ENCODE measurements at regions not wholly inside any gene's neighbourhood (a gene's known extent, or its start where the extent isn't known, plus 50 kb on each side); places are given as distances from the start of the nearest gene placed in this dataset.
"Not testable (repeated sequence)": the region's sequence is repeated elsewhere in the genome, so short reads cannot be mapped to it uniquely, and the experiment has no call there.

GRCh38 chr2:66632882-66633281, 198.0 kb downstream of the MEIS1 start:
- intact Hi-C loops (cut with DNase I) = not testable (repeated sequence)

GRCh38 chr2:66633631-66634030, 198.7 kb downstream of the MEIS1 start:
- intact Hi-C loops (cut with DNase I) = no loop called here

More at GRCh38 chr2:66632882-66633281, 198.0 kb downstream of the MEIS1 start:
- DNase-seq (ENCODE audit: low spot score) = not testable (repeated sequence)

GRCh38 chr2:66634784-66635183, 199.9 kb downstream of the MEIS1 start:
- no peak for DNase-seq (ENCODE audit: low spot score)
- intact Hi-C loops (cut with DNase I) = no loop called here

More at GRCh38 chr2:66633631-66634030, 198.7 kb downstream of the MEIS1 start:
- no peak for DNase-seq (ENCODE audit: low spot score)

- intact Hi-C loops (cut with DNase I) = no loop called here
- DNase-seq (ENCODE audit: low spot score) = no peak
Observed at GRCh38 chr2:66641685-66642084, 206.8 kb downstream of the MEIS1 start.

- DNase-seq (ENCODE audit: low spot score); intact Hi-C loops (cut with DNase I): not testable (repeated sequence)
Observed at GRCh38 chr2:66648081-66648480, 213.2 kb downstream of the MEIS1 start.

- intact Hi-C loops (cut with DNase I) = no loop called here
- DNase-seq (ENCODE audit: low spot score) = no peak
Observed at GRCh38 chr2:66649006-66649405, 214.1 kb downstream of the MEIS1 start.

- intact Hi-C loops (cut with DNase I) = no loop called here
- DNase-seq (ENCODE audit: low spot score) = no peak
Observed at GRCh38 chr2:66651295-66651694, 216.4 kb downstream of the MEIS1 start.

- no peak for DNase-seq (ENCODE audit: low spot score)
- intact Hi-C loops (cut with DNase I) = no loop called here
Observed at GRCh38 chr2:66660804-66661203, 225.9 kb downstream of the MEIS1 start.

GRCh38 chr2:66661253-66662173, 226.6 kb downstream of the MEIS1 start:
- DNase-seq (ENCODE audit: low spot score) = no peak
- intact Hi-C loops (cut with DNase I) = no loop called here

- no peak for DNase-seq (ENCODE audit: low spot score)
- intact Hi-C loops (cut with DNase I) = no loop called here
Observed at GRCh38 chr2:66665124-66665984, 230.4 kb downstream of the MEIS1 start.

GRCh38 chr2:66667301-66667700, 232.4 kb downstream of the MEIS1 start:
- intact Hi-C loops (cut with DNase I) = no loop called here
- DNase-seq (ENCODE audit: low spot score) = no peak

GRCh38 chr2:66673286-66673685, 238.4 kb downstream of the MEIS1 start:
- DNase-seq (ENCODE audit: low spot score) = no peak
- intact Hi-C loops (cut with DNase I) = no loop called here

GRCh38 chr2:66674087-66674486, 239.2 kb downstream of the MEIS1 start:
- DNase-seq (ENCODE audit: low spot score) = no peak
- intact Hi-C loops (cut with DNase I) = no loop called here

GRCh38 chr2:66675591-66675990, 240.7 kb downstream of the MEIS1 start:
- no peak for DNase-seq (ENCODE audit: low spot score)
- intact Hi-C loops (cut with DNase I) = no loop called here

GRCh38 chr2:66679442-66679841, 244.5 kb downstream of the MEIS1 start:
- intact Hi-C loops (cut with DNase I) = no loop called here
- DNase-seq (ENCODE audit: low spot score) = no peak

GRCh38 chr2:66682476-66682875, 247.6 kb downstream of the MEIS1 start:
- DNase-seq (ENCODE audit: low spot score) = no peak
- intact Hi-C loops (cut with DNase I) = no loop called here

GRCh38 chr2:66683064-66683463, 248.1 kb downstream of the MEIS1 start:
- DNase-seq (ENCODE audit: low spot score) = no peak
- intact Hi-C loops (cut with DNase I) = no loop called here

GRCh38 chr2:66683599-66683998, 248.7 kb downstream of the MEIS1 start:
- intact Hi-C loops (cut with DNase I) = no loop called here

GRCh38 chr2:66684289-66684688, 249.4 kb downstream of the MEIS1 start:
- DNase-seq (ENCODE audit: low spot score) = no peak

More at GRCh38 chr2:66683599-66683998, 248.7 kb downstream of the MEIS1 start:
- no peak for DNase-seq (ENCODE audit: low spot score)

GRCh38 chr2:66686755-66687154, 251.8 kb downstream of the MEIS1 start:
- intact Hi-C loops (cut with DNase I) = no loop called here
- no peak for DNase-seq (ENCODE audit: low spot score)

More at GRCh38 chr2:66684289-66684688, 249.4 kb downstream of the MEIS1 start:
- intact Hi-C loops (cut with DNase I) = no loop called here

All from cardiac septum (tissue), 1 donor.